GM23338 (cell line): ENCODE measurements at regions not wholly inside any gene's neighbourhood (a gene's known extent, or its start where the extent isn't known, plus 50 kb on each side); places are given as distances from the start of the nearest gene placed in this dataset.

Experiments
- ATAC-seq: fragments of 200-7000 bp; cut with Tn5 transposase; 3 replicates; pipeline ENCODE4 v1.9.1; 2020
- DNase-seq: peaks from one replicate; pipeline ENCODE4 v3.0.0-alpha.2; 2015; ENCODE audit warnings: low spot score
- H2AFZ ChIP-seq: fragments of 200-600 bp; sonication (generic); 2 replicates; pipeline ENCODE4 v1.8.0; 2016; ENCODE audit warnings: antibody characterized with exemption, mild to moderate bottlenecking, moderate library complexity
- H3F3A ChIP-seq: fragments of 200-600 bp; sonication (generic); replicated peaks from 2 replicates; pipeline ENCODE4 v1.8.0; 2017; ENCODE audit warnings: antibody characterized with exemption, mixed run types, low read depth
- H3K27ac ChIP-seq: fragments of 200-600 bp; sonication (generic); 2 replicates; pipeline ENCODE4 v1.6.1; 2016; ENCODE audit warnings: low read depth
- H3K27me3 ChIP-seq: fragments of 200-600 bp; sonication (generic); 2 replicates; pipeline ENCODE4 v1.8.0; 2016; ENCODE audit warnings: mild to moderate bottlenecking, mixed run types, moderate library complexity; ENCODE audit not compliant: insufficient read depth
- H3K36me3 ChIP-seq: fragments of 200-600 bp; sonication (generic); 2 replicates; pipeline ENCODE4 v1.8.0; 2016; ENCODE audit warnings: mild to moderate bottlenecking; ENCODE audit not compliant: insufficient read depth
- H3K4me1 ChIP-seq: fragments of 200-600 bp; sonication (generic); 2 replicates; pipeline ENCODE4 v1.8.0; 2016; ENCODE audit warnings: mild to moderate bottlenecking, moderate library complexity; ENCODE audit not compliant: insufficient read depth
- H3K4me2 ChIP-seq: fragments of 200-600 bp; sonication (generic); 2 replicates; pipeline ENCODE4 v1.7.1; 2017; ENCODE audit warnings: mixed run types
- H3K4me3 ChIP-seq: fragments of 200-600 bp; sonication (generic); 2 replicates; pipeline ENCODE4 v1.6.1; 2016; ENCODE audit warnings: mixed run types
- H3K79me2 ChIP-seq: fragments of 200-600 bp; sonication (generic); replicated peaks from 2 replicates; pipeline ENCODE4 v1.8.0; 2017; ENCODE audit warnings: mild to moderate bottlenecking; ENCODE audit not compliant: insufficient read depth
- H3K9me2 ChIP-seq: fragments of 200-600 bp; sonication (generic); 2 replicates; pipeline ENCODE4 v1.8.0; 2017; ENCODE audit not compliant: insufficient read depth
- H4K20me1 ChIP-seq: fragments of 200-600 bp; sonication (generic); replicated peaks from 2 replicates; pipeline ENCODE4 v1.8.0; 2017; ENCODE audit warnings: mild to moderate bottlenecking; ENCODE audit not compliant: insufficient read depth
- H3K27ac Mint-ChIP-seq: 2 replicates; pipeline ENCODE4 v1.8.0; 2020; ENCODE audit warnings: inconsistent platforms, mild to moderate bottlenecking, moderate library complexity, mixed read lengths
- H3K27me3 Mint-ChIP-seq: 3 replicates; pipeline ENCODE4 v1.8.0; 2022; ENCODE audit warnings: low read depth, mild to moderate bottlenecking, moderate library complexity, mixed read lengths, inconsistent platforms; ENCODE audit not compliant: insufficient read depth, poor library complexity
- H3K36me3 Mint-ChIP-seq: 3 replicates; pipeline ENCODE4 v1.8.0; 2021; ENCODE audit warnings: low read depth, mild to moderate bottlenecking, inconsistent platforms, moderate library complexity, mixed read lengths
- H3K4me1 Mint-ChIP-seq: 3 replicates; pipeline ENCODE4 v1.8.0; 2020; ENCODE audit warnings: mild to moderate bottlenecking, inconsistent platforms, mixed read lengths
- H3K4me3 Mint-ChIP-seq: 3 replicates; pipeline ENCODE4 v1.8.0; 2021; ENCODE audit warnings: moderate library complexity, mild to moderate bottlenecking, inconsistent platforms, mixed read lengths
- H3K9me3 Mint-ChIP-seq: 3 replicates; pipeline ENCODE4 v1.8.0; 2020; ENCODE audit warnings: moderate library complexity, mild to moderate bottlenecking, inconsistent platforms, mixed read lengths
- CREB1 ChIP-seq: fragments of 250-450 bp; sonication (Bioruptor Pico); IDR thresholded peaks from 2 replicates; pipeline ENCODE4 v1.5.0; 2020; ENCODE audit warnings: low read depth, mild to moderate bottlenecking, moderate library complexity
- ETS1 ChIP-seq: IDR thresholded peaks from 2 replicates; pipeline ENCODE4 v1.6.1; 2016; ENCODE audit warnings: antibody characterized with exemption
- EZH2 ChIP-seq: fragments of 200-600 bp; sonication (generic); IDR thresholded peaks from one replicate; pipeline ENCODE4 v1.8.0; 2017; ENCODE audit warnings: antibody characterized with exemption, mild to moderate bottlenecking, low read depth; ENCODE audit not compliant: unreplicated experiment
- EZH2phosphoT487 ChIP-seq: fragments of 200-600 bp; sonication (generic); IDR thresholded peaks from one replicate; pipeline ENCODE4 v1.8.1; 2018; ENCODE audit warnings: antibody characterized with exemption; ENCODE audit not compliant: unreplicated experiment
- JUNB ChIP-seq: IDR thresholded peaks from one replicate; pipeline ENCODE4 v1.6.1; 2016; ENCODE audit warnings: antibody characterized with exemption; ENCODE audit not compliant: unreplicated experiment
- NANOG ChIP-seq: IDR thresholded peaks from 2 replicates; pipeline ENCODE4 v1.6.1; 2016; ENCODE audit warnings: antibody characterized with exemption, borderline replicate concordance
- POLR2AphosphoS5 ChIP-seq: IDR thresholded peaks from 2 replicates; pipeline ENCODE4 v1.6.1; 2016; ENCODE audit warnings: antibody characterized with exemption, low read depth
- STAT1 ChIP-seq: IDR thresholded peaks from one replicate; pipeline ENCODE4 v1.6.1; 2016; ENCODE audit warnings: antibody characterized with exemption; ENCODE audit not compliant: unreplicated experiment
- ZNF114 ChIP-seq: fragments of 250-450 bp; sonication (Bioruptor Pico); IDR thresholded peaks from 2 replicates; pipeline ENCODE4 v1.5.0; 2020; ENCODE audit warnings: mild to moderate bottlenecking, moderate library complexity
- ZNF331 ChIP-seq: fragments of 250-450 bp; sonication (Bioruptor Pico); IDR thresholded peaks from 2 replicates; pipeline ENCODE4 v1.5.0; 2020; ENCODE audit warnings: low read depth, mild to moderate bottlenecking, moderate library complexity
- TF ChIP-seq, protein P1 (sequence below), 2 experiments: fragments of 200-600 bp in 1 of 2; sonication (generic) in 1 of 2; conservative IDR thresholded peaks; 2 replicates each; pipeline versions ENCODE4 v1.5.1 to v1.6.1; 2016 to 2017; ENCODE audit warnings: antibody characterized with exemption in 2 of 2, low read depth in 2 of 2, mild to moderate bottlenecking in 2 of 2, moderate library complexity in 1 of 2
- TF ChIP-seq, protein P2 (sequence below): fragments of 250-450 bp; sonication (Bioruptor Pico); IDR thresholded peaks from 2 replicates; pipeline ENCODE4 v1.5.0; 2020; ENCODE audit warnings: mild to moderate bottlenecking, moderate library complexity

GRCh38 chr18:70643812-70644211 is 355.0 kb downstream of the SOCS6 start (continued):
- TF ChIP-seq, protein P1, sequence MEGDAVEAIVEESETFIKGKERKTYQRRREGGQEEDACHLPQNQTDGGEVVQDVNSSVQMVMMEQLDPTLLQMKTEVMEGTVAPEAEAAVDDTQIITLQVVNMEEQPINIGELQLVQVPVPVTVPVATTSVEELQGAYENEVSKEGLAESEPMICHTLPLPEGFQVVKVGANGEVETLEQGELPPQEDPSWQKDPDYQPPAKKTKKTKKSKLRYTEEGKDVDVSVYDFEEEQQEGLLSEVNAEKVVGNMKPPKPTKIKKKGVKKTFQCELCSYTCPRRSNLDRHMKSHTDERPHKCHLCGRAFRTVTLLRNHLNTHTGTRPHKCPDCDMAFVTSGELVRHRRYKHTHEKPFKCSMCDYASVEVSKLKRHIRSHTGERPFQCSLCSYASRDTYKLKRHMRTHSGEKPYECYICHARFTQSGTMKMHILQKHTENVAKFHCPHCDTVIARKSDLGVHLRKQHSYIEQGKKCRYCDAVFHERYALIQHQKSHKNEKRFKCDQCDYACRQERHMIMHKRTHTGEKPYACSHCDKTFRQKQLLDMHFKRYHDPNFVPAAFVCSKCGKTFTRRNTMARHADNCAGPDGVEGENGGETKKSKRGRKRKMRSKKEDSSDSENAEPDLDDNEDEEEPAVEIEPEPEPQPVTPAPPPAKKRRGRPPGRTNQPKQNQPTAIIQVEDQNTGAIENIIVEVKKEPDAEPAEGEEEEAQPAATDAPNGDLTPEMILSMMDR (conservative IDR thresholded peaks at IDR 0.05; ENCODE audit: low read depth in 2 of 2), result no peak
- TF ChIP-seq CREB1 (CRISPR knock-in tag), result no peak

DNA sequence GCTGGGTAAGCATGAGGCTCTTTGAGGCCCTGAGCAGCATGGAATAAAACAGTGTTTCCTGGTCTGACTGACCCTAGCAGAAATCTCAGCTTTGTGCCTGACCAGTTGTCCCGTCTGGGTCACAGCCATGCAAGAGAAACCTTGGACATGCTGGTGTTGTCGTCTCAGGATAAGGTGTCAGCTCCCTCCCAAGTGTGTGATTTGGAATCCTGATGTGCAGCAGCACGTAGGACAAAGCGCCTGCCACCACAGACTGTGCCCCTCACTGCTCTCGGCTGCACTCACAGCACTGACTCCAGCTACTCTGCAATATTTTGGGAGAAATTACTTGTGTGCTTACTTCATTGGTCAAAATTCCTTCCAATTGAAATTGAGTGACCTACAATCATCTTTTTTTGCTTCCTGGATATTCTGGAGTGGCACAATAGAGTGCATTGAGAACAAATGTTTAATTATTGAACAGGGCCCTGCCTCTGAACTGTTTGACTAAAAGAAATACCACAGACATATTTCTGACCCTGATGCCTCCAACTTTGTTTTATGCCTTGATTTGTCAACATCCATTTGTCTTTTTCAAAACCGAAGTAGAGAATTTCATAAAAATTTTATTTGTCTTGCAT is 352.4 kb downstream of the SOCS6 start:
- Histone ChIP-seq H3K27ac (no peak overlapping the region), H3K36me3 (peaks cover 15% of the 10 kb centered on the region), H3K9me2 (no peaks in the 10 kb centered on the region), H3K27me3 (no peaks in the 10 kb centered on the region), H3K4me1 (no peaks in the 10 kb centered on the region), H4K20me1 (no peaks in the 10 kb centered on the region), H3K79me2 (no peaks in the 10 kb centered on the region), H3F3A (no peaks in the 10 kb centered on the region), H2AFZ (no peak overlapping the region), H3K4me3 (no peak overlapping the region), H3K4me2 (no peak overlapping the region)
- no peak for ATAC-seq
- H3K36me3 Mint-ChIP-seq, result peaks cover 34% of the 10 kb centered on the region
- no peaks in the 10 kb centered on the region for H3K4me1 Mint-ChIP-seq
- no peaks in the 10 kb centered on the region for H3K27me3 Mint-ChIP-seq
- H3K27ac Mint-ChIP-seq, result no peak overlapping the region
- no peak overlapping the region for H3K4me3 Mint-ChIP-seq
- peaks cover 96% of the 10 kb centered on the region for H3K9me3 Mint-ChIP-seq
- no peak for DNase-seq
- TF ChIP-seq, protein P1 (conservative IDR thresholded peaks at IDR 0.05; ENCODE audit: low read depth in 2 of 2), result no peak
- TF ChIP-seq JUNB (no peak), POLR2AphosphoS5 (no peak), ZNF114 (CRISPR knock-in tag) (no peak), ETS1 (no peak), STAT1 (no peak), EZH2 (no peak), ZNF331 (CRISPR knock-in tag) (no peak), CREB1 (CRISPR knock-in tag) (no peak), EZH2phosphoT487 (no peak), NANOG (no peak)
- TF ChIP-seq, protein P2, sequence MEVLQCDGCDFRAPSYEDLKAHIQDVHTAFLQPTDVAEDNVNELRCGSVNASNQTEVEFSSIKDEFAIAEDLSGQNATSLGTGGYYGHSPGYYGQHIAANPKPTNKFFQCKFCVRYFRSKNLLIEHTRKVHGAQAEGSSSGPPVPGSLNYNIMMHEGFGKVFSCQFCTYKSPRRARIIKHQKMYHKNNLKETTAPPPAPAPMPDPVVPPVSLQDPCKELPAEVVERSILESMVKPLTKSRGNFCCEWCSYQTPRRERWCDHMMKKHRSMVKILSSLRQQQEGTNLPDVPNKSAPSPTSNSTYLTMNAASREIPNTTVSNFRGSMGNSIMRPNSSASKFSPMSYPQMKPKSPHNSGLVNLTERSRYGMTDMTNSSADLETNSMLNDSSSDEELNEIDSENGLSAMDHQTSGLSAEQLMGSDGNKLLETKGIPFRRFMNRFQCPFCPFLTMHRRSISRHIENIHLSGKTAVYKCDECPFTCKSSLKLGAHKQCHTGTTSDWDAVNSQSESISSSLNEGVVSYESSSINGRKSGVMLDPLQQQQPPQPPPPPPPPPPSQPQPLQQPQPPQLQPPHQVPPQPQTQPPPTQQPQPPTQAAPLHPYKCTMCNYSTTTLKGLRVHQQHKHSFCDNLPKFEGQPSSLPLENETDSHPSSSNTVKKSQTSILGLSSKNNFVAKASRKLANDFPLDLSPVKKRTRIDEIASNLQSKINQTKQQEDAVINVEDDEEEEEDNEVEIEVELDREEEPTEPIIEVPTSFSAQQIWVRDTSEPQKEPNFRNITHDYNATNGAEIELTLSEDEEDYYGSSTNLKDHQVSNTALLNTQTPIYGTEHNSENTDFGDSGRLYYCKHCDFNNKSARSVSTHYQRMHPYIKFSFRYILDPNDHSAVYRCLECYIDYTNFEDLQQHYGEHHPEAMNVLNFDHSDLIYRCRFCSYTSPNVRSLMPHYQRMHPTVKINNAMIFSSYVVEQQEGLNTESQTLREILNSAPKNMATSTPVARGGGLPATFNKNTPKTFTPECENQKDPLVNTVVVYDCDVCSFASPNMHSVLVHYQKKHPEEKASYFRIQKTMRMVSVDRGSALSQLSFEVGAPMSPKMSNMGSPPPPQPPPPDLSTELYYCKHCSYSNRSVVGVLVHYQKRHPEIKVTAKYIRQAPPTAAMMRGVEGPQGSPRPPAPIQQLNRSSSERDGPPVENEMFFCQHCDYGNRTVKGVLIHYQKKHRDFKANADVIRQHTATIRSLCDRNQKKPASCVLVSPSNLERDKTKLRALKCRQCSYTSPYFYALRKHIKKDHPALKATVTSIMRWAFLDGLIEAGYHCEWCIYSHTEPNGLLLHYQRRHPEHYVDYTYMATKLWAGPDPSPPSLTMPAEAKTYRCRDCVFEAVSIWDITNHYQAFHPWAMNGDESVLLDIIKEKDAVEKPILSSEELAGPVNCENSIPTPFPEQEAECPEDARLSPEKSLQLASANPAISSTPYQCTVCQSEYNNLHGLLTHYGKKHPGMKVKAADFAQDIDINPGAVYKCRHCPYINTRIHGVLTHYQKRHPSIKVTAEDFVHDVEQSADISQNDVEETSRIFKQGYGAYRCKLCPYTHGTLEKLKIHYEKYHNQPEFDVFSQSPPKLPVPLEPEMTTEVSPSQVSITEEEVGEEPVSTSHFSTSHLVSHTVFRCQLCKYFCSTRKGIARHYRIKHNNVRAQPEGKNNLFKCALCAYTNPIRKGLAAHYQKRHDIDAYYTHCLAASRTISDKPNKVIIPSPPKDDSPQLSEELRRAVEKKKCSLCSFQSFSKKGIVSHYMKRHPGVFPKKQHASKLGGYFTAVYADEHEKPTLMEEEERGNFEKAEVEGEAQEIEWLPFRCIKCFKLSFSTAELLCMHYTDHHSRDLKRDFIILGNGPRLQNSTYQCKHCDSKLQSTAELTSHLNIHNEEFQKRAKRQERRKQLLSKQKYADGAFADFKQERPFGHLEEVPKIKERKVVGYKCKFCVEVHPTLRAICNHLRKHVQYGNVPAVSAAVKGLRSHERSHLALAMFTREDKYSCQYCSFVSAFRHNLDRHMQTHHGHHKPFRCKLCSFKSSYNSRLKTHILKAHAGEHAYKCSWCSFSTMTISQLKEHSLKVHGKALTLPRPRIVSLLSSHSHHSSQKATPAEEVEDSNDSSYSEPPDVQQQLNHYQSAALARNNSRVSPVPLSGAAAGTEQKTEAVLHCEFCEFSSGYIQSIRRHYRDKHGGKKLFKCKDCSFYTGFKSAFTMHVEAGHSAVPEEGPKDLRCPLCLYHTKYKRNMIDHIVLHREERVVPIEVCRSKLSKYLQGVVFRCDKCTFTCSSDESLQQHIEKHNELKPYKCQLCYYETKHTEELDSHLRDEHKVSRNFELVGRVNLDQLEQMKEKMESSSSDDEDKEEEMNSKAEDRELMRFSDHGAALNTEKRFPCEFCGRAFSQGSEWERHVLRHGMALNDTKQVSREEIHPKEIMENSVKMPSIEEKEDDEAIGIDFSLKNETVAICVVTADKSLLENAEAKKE (CRISPR knock-in tag), result no peak
